ENCODE measurements at regions not wholly inside any gene's neighbourhood (a gene's known extent, or its start where the extent isn't known, plus 50 kb on each side); places are given as distances from the start of the nearest gene placed in this dataset.

DNA sequence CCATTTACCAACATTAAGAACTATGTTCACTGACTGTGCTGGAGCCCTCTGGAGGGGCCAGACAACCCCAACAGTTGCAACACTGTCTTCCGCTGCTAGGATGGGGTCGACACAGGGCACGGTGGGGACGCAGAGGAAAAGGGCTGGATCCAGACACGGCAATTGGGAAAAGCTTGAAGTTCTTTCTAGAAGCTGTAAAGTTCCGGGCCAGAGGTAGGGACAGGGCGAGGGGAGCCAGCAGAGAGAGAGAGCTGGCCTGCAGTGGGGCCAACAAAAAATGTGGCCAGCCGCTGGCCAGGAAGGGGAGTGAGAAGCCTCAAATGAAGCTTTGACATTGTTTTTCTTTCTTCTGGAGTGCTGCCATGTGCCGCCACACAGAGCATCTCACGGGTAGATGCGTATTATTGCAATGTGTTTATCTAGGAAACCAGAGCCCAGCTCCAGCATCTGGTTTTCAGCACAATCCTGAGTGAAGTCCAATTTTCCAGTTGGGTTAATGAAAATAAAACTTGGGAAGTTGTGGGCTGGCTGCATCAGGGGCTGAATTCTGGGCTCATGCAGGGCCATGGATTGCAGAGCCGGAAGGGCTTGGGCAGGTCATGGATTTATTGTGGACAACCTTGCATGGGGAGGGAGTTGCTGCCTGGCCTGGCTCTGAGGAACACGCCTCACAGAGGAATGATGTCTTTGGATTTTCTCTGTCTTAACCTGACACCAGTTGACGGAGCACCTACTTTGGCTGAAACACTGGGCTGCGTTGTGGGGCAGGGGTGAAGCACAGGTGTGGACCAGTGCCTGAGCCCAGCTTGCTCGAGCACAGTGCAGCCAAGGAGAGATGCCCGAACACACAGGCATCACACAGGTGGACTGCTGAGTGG, 67.6 kb upstream of the AMPD3 start:
- no peak for DNase-seq (ENCODE audit: low read depth)

DNA sequence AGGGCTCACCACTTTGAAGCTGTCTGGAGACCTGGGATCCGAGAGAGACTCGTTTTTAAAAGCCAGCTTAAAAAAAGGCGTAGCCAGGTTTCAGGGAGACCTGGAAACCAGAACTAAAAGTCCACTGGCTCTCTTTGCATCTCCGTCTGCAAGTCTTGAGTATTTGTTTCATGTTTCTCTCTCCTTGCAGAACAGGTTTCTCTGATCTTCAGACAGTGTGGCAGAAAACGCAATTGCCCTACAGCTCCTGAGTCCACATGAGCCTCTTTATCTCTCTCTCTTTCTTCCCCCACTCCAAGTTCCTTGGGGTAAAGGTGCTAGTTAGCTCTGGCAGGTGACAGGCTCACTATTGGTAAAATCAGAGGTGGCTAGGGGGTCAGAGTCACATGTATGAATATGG, 67.0 kb upstream of the AMPD3 start:
- no peak for DNase-seq (ENCODE audit: low read depth)

DNA sequence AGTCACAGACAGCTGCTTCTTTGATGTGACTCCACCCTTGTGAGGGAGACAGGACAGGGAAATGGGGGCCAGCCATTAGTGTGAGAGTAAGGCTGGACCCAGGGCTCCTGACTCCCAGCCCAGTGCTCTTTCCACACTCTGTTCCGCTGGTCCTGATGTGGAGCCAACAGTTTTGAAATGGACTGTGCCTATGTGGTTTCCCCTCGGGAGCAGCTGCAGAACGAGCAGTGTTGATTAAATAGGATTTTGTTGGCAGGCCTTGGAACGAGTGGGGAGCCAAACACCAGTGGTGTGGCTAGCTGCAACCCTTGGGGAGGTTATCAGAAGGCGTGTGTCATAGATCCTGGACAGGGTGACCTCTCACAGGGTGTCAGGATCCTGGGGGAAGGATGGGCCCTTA, 66.5 kb upstream of the AMPD3 start:
- no peak for DNase-seq (ENCODE audit: low read depth)

DNA sequence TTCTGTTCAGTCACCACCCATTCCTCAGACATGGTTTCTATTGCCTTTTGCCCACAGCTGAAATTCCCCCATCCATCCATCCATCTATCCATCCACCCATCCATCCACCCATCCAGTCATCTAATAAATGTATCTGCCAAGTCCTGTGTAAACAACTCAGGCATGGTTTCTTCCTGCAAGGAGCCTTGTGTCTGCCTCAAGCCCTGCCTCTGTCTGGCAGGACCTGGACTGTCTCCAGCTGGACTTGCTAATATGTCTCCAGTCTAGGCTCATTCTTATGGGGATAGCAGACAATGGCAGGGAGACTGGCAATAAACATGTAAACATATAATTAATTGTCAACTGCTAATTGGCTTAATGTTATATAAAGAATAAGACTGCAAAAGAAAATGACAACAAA, 64.7 kb upstream of the AMPD3 start:
- DNase-seq (ENCODE audit: low read depth): no peak

DNA sequence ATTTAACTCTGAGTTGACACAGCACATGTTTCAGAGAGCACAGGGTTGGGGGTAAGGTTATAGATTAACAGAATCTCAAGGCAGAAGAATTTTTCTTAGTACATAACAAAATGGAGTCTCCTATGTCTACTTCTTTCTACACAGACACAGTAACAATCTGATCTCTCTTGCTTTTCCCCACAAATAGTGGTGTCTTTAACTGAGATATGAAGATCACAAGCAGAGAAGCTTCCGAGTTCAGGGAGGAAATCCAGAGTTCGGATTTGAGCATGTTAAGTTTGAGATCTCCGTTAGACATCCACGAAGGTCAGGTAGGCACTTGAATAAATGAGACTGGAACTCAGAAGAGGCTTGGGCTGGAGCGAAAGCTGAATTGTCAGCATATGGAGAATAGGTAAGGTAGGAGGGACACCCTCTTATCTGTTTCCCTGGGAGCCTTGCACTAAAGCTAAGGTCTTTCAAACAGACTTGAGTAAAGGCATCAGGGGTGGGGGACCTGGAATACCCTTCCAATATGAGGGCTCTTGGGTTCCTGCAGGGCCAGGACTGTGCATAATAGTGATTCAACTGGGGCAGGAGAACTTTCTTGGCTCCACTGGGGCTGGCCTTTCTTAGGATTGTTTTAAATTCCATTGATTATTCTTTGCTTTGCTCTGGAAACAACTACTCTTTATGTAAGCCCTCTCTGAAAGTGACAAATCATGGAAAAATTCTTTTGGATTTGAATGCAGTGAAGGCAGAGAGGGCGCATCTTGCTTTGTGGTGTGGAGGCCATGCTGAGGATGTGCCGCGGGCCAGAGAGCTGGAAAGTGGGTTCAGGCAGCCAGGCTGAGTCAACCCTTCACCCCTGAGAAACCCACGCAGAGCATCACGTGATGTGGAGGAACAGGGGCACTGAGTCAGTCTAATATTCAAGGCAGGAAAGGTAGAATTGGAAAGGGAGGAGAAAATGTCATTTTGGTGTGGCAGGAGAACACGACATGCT, 62.7 kb upstream of the AMPD3 start:
- DNase-seq (ENCODE audit: low read depth): no peak

DNA sequence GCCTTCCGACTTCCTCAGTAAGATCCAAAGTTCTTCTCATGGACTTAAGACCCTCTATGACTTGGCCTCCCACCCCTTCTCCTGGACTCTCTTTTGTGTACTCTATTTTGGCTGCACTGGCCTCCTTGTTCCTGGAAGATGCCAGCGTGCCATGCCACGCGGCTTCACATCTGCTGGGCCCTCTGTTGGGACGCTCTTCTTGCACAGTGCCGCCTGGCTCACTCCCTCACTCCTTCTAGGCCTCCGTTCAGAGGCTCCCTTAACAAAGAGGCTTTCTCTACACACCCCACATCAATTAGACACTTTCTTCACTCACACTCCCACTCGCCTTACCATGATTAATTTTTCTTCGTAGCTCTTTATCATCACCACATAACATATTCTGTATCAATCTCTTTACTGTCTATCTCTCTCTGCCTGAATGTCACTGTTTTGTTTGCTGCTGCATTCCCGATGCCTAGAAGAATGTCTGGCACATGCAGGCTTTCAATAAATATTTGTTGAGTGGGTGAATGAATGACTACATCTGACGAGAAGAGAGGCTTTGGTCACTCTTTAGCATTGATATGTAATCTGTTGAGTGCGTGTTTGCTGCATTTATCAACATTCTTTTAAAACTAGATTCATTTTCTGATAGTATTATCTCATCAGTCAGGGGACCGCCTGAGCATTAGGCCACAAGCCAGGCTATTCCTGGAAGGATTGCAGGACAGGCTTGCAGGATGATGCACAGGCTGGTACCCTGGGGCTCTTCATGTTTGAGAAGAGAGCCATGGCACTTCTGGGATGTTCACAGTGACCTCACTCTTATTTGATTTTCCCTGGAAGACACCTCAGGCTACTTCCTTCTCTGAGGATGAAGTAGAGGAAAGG, 60.6 kb upstream of the AMPD3 start:
- DNase-seq (ENCODE audit: low read depth): no peak

DNA sequence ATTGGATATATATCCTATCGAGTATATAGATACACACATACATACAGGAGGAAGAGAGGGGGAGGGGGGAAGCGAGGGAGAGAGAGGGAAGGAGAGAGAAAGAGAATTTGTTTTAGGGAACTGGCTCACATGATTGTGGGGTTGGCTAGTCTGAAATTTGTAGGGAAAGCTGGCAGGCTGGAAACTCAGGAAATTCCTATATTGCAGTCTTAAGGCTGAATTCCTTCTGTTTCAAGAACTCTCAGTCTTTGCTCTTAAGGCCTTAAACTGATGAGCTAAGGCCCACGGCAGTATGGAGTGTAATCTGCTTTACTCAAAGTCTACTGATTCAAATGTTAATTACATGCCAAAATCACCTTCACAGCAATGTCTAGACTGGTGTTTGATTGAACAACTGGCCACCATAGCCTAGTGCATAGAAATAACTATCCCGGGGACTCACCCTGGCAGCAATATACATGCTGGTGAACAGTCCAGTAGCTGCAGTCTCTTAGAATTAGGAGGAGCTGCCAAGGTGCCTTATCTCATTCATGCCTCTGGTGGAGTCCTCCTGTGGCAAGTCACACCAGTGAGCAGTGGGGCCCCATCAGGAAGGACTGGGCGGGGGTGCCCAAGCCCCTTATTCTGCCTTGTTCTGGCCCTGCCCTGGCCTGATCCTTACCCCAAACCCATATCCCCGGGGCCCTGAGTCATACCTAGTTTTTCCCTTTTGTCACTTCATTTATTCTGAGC, 59.7 kb upstream of the AMPD3 start:
- DNase-seq (ENCODE audit: low read depth): no peak

DNA sequence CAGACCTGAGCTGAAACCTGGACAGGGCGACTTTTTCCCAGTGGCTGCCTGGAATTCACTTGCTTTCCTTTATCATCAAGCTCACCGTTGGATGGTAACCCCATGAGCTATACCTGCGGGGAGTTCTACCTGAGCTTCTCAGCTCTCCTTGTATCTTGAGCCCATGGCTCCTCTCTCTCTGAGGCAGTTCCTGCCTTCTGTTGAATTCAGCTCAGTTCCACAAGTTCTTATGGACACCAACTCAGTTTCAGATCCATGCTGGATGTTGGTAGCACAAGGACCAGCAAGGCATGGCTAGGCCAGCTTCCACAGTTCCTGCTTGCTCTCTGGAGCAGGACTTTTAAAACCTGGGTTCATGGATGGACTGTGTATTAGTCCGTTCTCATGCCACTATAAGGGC, 58.3 kb upstream of the AMPD3 start:
- no peak for DNase-seq (ENCODE audit: low read depth)

DNA sequence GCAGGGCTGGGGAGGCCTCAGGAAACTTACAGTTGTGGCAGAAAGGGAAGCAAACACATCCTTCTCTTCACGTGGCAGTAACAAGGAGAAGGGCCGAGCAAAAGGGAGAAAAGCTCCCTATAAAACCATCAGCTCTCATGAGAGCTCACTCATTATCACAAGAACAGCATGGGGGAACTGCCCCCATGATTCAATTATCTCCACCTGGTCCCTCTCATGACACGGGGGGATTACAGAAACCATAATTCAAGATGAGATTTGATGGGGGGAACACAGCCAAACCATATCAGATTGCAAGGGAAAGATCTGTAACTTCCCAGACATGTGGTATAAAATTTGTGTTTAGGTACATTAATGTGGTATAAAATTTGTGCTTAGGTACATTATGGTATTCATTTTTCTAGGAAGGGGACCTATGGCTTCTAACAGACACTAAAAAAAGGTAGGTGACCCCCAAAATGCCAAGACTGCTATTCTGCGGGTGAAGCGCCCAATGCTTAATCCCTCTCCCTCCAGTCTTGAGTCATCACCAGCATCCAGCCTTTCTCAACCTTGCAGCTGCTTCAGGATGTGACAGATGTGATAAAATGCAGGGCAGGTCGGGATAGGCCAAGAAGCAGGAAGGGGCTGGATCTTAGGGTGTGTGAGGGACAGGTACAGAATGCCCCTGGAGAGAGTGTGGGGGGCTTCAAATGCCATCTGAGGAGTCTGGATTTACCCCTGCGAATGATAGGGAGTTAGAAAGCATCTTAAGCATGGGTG, 57.7 kb upstream of the AMPD3 start:
- no peak for DNase-seq (ENCODE audit: low read depth)

DNA sequence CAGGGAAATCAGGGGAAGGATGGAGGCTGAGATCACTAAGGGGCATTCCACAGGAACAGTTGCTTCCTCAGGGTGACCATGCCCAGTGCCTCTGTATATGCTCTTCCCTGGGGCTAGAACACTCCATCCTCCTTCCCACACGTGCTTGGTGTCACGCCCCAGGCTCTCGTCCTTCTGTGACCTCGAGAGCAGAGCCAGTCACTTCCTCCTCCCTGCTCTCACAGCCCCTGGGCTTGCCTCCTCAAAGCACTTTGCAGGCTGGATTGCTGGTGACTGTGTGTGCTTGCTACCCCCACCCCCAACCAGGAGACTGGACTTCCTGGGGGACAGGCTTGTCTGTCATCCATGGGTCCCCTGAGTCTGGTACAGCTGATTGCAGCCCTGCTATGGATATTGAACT, 56.5 kb upstream of the AMPD3 start:
- no peak for DNase-seq (ENCODE audit: low read depth)

DNA sequence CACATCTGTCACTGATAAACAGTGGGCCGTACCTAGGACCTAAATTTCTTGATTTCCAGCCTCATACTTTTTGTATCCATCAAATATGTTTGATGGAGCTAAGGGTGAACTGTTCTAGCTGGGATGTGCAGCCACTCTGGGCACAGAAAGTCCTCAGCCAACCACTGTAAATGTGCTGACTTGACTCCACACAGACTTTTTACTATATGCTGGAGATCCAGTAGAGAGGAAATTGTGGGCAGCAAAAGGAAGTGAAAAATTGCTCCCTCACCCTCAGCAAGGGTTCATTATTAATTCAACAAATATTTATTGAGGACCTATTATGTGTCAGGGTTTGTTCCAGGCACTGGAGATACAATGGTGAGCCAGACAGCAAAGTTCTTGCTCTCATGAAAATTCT, 54.2 kb upstream of the AMPD3 start:
- DNase-seq (ENCODE audit: low read depth): no peak

DNA sequence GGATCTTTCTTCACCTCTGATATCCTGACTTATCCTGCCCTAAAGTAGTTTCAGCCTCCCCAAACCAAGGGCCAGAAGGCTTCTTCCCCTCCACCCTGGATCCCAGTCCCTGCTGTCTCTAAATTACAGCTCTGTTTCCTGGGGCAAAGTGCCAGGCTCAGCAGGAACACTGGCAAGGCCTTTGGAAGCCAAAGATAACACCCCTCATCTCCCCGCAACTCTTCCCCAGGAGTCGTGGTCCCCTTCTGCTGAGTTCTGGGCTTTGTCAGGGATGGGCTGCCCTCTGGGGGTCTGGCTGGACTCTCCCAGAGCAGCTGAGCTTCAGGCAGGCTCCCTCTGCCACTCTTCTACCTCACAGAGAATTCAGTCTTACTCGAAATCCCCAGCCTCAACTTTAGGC, 53.8 kb upstream of the AMPD3 start:
- DNase-seq (ENCODE audit: low read depth): no peak

DNA sequence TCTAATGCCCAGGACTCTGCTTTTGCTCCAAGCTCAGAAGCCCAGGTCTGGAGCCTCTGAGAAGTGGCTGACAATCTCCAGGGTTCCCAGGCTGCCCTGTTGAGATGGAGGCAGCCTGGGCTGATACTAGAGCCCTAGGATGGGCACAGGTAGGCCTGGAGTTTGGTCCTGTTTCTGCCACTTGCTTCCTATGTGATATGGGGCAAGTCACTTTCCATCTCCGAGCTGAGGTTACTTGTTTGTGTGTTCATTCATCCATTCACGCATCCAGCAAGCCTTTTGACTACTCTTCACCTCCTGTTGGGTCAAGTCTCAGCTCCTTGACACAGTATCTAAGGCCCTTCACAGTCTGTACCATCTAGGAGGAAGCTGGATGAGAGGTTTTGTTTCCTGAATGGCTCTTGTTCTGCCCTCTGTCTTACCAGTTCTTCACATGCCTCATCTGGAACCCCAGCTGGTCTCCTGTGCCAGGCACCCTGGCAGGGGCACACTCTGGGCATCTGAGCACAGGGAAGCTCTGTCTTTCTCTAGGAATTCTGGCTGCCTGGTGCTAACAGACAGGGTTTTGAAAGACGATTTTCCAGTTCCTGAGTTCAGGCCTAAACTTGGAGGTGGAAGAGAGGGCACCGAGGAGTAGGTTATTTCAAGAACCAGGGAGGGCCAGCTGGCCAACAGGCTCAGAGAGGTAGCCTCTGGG, 53.2 kb upstream of the AMPD3 start:
- DNase-seq (ENCODE audit: low read depth): no peak
